H1 (cell line): ENCODE measurements at regions not wholly inside any gene's neighbourhood (a gene's known extent, or its start where the extent isn't known, plus 50 kb on each side); places are given as distances from the start of the nearest gene placed in this dataset.

Experiments
- CTCF ChIA-PET: fragments of 300-600 bp; sonication (Branson Sonifier 250); formaldehyde crosslinking; loops from one replicate; lab custom pipeline; 2021; ENCODE audit not compliant: partially characterized antibody; lab: Charles Lee
- POLR2A ChIA-PET: fragments of 300-600 bp; sonication (Branson Sonifier 250); formaldehyde crosslinking; loops from one replicate; lab custom pipeline; 2021; ENCODE audit warnings: inconsistent platforms; ENCODE audit not compliant: partially characterized antibody; lab: Charles Lee
- DNase-seq, 2 experiments: peaks; one replicate each; pipeline versions ENCODE4 v3.0.0 to v3.0.0-alpha.2; 2010 to 2022; ENCODE audit warnings: low spot score in 2 of 2, low read depth in 1 of 2, mixed read lengths in 1 of 2
- FAIRE-seq: peaks from 2 replicates; lab custom pipeline; 2011; peaks lifted over from hg19 to GRCh38; lab: Jason Lieb, UNC
- H2AFZ ChIP-seq: 2 replicates; pipeline ENCODE4 v1.8.1; 2012; ENCODE audit warnings: low read length, inconsistent platforms
- H2AK5ac ChIP-seq: 2 replicates; pipeline ENCODE4 v1.6.1; 2013; ENCODE audit warnings: low read depth, low read length
- H2BK120ac ChIP-seq: replicated peaks from 2 replicates; pipeline ENCODE3; 2013; ENCODE audit warnings: low read depth, low read length, inconsistent platforms
- H2BK12ac ChIP-seq: 2 replicates; pipeline ENCODE4 v1.6.1; 2013; ENCODE audit warnings: low read depth, low read length
- H2BK15ac ChIP-seq: 2 replicates; pipeline ENCODE4 v1.6.1; 2013; ENCODE audit warnings: low read length
- H2BK20ac ChIP-seq: 2 replicates; pipeline ENCODE4 v1.6.1; 2013; ENCODE audit warnings: low read length
- H2BK5ac ChIP-seq: 2 replicates; pipeline ENCODE4 v1.6.1; 2013; ENCODE audit warnings: low read depth, low read length
- H3K14ac ChIP-seq: 2 replicates; pipeline ENCODE4 v1.6.1; 2013; ENCODE audit warnings: inconsistent platforms; ENCODE audit not compliant: insufficient read length
- H3K18ac ChIP-seq: 2 replicates; pipeline ENCODE4 v1.6.1; 2013; ENCODE audit warnings: low read length; ENCODE audit errors: extremely low read depth
- H3K23ac ChIP-seq: 2 replicates; pipeline ENCODE4 v1.6.1; 2013; ENCODE audit warnings: inconsistent platforms; ENCODE audit not compliant: insufficient read length
- H3K23me2 ChIP-seq: 2 replicates; pipeline ENCODE4 v1.6.1; 2013; ENCODE audit warnings: low read depth, low read length
- H3K27ac ChIP-seq: 2 replicates; pipeline ENCODE4 v1.6.1; 2011; ENCODE audit warnings: low read depth, low read length, inconsistent platforms
- H3K27me3 ChIP-seq, 4 experiments: replicated peaks in 1 of 4; 1 replicate in 1 of 4; 2 replicates in 3 of 4; pipeline versions ENCODE4 v1.6.1 to v1.8.1; 2011 to 2013; ENCODE audit warnings: low read length in 3 of 4, mild to moderate bottlenecking in 3 of 4, inconsistent platforms in 2 of 4, mixed read lengths in 2 of 4, moderate library complexity in 1 of 4; ENCODE audit not compliant: control insufficient read depth in 3 of 4, insufficient read depth in 3 of 4; ENCODE audit errors: extremely low read depth in 1 of 4
- H3K36me3 ChIP-seq, 4 experiments: 2 replicates each; pipeline versions ENCODE4 v1.6.1 to v1.8.1; 2011 to 2013; ENCODE audit warnings: mild to moderate bottlenecking in 4 of 4, low read length in 3 of 4, moderate library complexity in 2 of 4, control low read depth in 1 of 4, inconsistent platforms in 1 of 4; ENCODE audit not compliant: insufficient read depth in 4 of 4, control insufficient read depth in 2 of 4
- H3K4ac ChIP-seq: replicated peaks from 2 replicates; pipeline ENCODE3; 2013; ENCODE audit warnings: low read length, low read depth, mixed read lengths, inconsistent platforms; ENCODE audit not compliant: insufficient read length
- H3K4me1 ChIP-seq, 4 experiments: replicated peaks in 1 of 4; 1 replicate in 1 of 4; 2 replicates in 3 of 4; pipeline versions ENCODE4 v1.6.1 to v1.8.1; 2011 to 2013; ENCODE audit warnings: low read length in 3 of 4, inconsistent platforms in 2 of 4, mixed read lengths in 1 of 4; ENCODE audit not compliant: insufficient read depth in 4 of 4, control insufficient read depth in 3 of 4
- H3K4me2 ChIP-seq, 2 experiments: 2 replicates each; pipeline versions ENCODE4 v1.6.1 to v1.8.1; 2011 to 2013; ENCODE audit warnings: low read depth in 2 of 2, low read length in 2 of 2, control low read depth in 1 of 2, inconsistent platforms in 1 of 2, mild to moderate bottlenecking in 1 of 2; ENCODE audit not compliant: insufficient read depth in 1 of 2
- H3K4me3 ChIP-seq, 4 experiments: fragments of 200-600, 300-600 bp in 1 of 4; sonication (generic), shearing (Covaris generic), sonication (Bioruptor Twin) in 1 of 4; 2 replicates each; pipeline versions ENCODE4 v1.5.1 to v1.8.1; 2011 to 2016; ENCODE audit warnings: low read length in 4 of 4, low read depth in 3 of 4, control low read depth in 2 of 4, inconsistent platforms in 2 of 4, mild to moderate bottlenecking in 2 of 4, mixed read lengths in 1 of 4, moderate library complexity in 1 of 4; ENCODE audit not compliant: insufficient read depth in 2 of 4; ENCODE audit errors: extremely low read depth in 1 of 4
- H3K56ac ChIP-seq: replicated peaks from 2 replicates; pipeline ENCODE3; 2013; ENCODE audit warnings: low read depth, mild to moderate bottlenecking, mixed read lengths, low read length, inconsistent platforms; ENCODE audit not compliant: insufficient read length
- H3K79me1 ChIP-seq: 2 replicates; pipeline ENCODE4 v1.6.1; 2013; ENCODE audit warnings: low read depth, low read length, control low read depth
- H3K79me2 ChIP-seq, 2 experiments: 2 replicates each; pipeline versions ENCODE4 v1.6.1 to v1.8.1; 2012 to 2013; ENCODE audit warnings: low read length in 2 of 2, mild to moderate bottlenecking in 2 of 2, inconsistent platforms in 1 of 2; ENCODE audit not compliant: insufficient read depth in 2 of 2, control insufficient read depth in 1 of 2
- H3K9ac ChIP-seq, 4 experiments: replicated peaks in 1 of 4; 1 replicate in 1 of 4; 2 replicates in 3 of 4; pipeline versions ENCODE4 v1.6.1 to v1.8.1; 2011 to 2013; ENCODE audit warnings: low read depth in 3 of 4, low read length in 3 of 4, control low read depth in 2 of 4, mild to moderate bottlenecking in 2 of 4, moderate library complexity in 2 of 4, inconsistent platforms in 1 of 4; ENCODE audit errors: extremely low read depth in 1 of 4
- H3K9me3 ChIP-seq, 2 experiments: 2 replicates each; pipeline versions ENCODE4 v1.6.1 to v1.8.1; 2012 to 2013; ENCODE audit warnings: mild to moderate bottlenecking in 2 of 2, moderate library complexity in 2 of 2, control low read depth in 1 of 2, inconsistent platforms in 1 of 2, low read depth in 1 of 2, low read length in 1 of 2, mixed read lengths in 1 of 2; ENCODE audit not compliant: insufficient read depth in 2 of 2
- H4K20me1 ChIP-seq, 2 experiments: replicated peaks in 1 of 2; 2 replicates each; pipeline versions ENCODE3 to v1.8.1; 2011 to 2013; ENCODE audit warnings: inconsistent platforms in 2 of 2, low read length in 2 of 2, mild to moderate bottlenecking in 1 of 2; ENCODE audit not compliant: insufficient read depth in 2 of 2, control insufficient read depth in 1 of 2
- H4K5ac ChIP-seq: 2 replicates; pipeline ENCODE4 v1.6.1; 2013; ENCODE audit warnings: low read length, low read depth, mixed read lengths, inconsistent platforms; ENCODE audit not compliant: insufficient read length
- H4K8ac ChIP-seq: 2 replicates; pipeline ENCODE4 v1.8.0; 2013; ENCODE audit warnings: mild to moderate bottlenecking, moderate library complexity, low read length, inconsistent platforms; ENCODE audit not compliant: insufficient read depth; ENCODE audit errors: extremely low read depth
- H4K91ac ChIP-seq: replicated peaks from 2 replicates; pipeline ENCODE3; 2013; ENCODE audit warnings: low read length, mixed read lengths, inconsistent platforms; ENCODE audit not compliant: insufficient read length
- BRCA1 ChIP-seq: IDR thresholded peaks from 2 replicates; pipeline ENCODE4 v1.6.1; 2012; ENCODE audit warnings: low read depth, low read length, improper control_type of control experiment
- CTCF ChIP-seq, 3 experiments: IDR thresholded peaks; 1 replicate in 2 of 3; 2 replicates in 1 of 3; pipeline versions ENCODE4 v1.5.1 to v1.6.1; 2011; ENCODE audit warnings: low read length in 3 of 3, mild to moderate bottlenecking in 3 of 3, inconsistent platforms in 2 of 3, low read depth in 1 of 3, moderate library complexity in 1 of 3; ENCODE audit not compliant: insufficient read depth in 1 of 3; ENCODE audit errors: control extremely low read depth in 1 of 3
- EGR1 ChIP-seq: IDR thresholded peaks from 2 replicates; pipeline ENCODE4 v1.6.1; 2011; ENCODE audit warnings: low read depth, low read length, borderline replicate concordance
- RAD21 ChIP-seq, 2 experiments: IDR thresholded peaks in 1 of 2; conservative IDR thresholded peaks in 1 of 2; 2 replicates each; pipeline ENCODE4 v1.6.1; 2011; ENCODE audit warnings: low read depth in 2 of 2, low read length in 2 of 2, improper control_type of control experiment in 1 of 2, inconsistent platforms in 1 of 2, mild to moderate bottlenecking in 1 of 2, moderate library complexity in 1 of 2
- RFX5 ChIP-seq: IDR thresholded peaks from 2 replicates; pipeline ENCODE4 v1.6.1; 2011; ENCODE audit warnings: low read depth, low read length, improper control_type of control experiment, borderline replicate concordance
- RXRA ChIP-seq: IDR thresholded peaks from 2 replicates; pipeline ENCODE4 v1.6.1; 2011; ENCODE audit warnings: low read depth, mild to moderate bottlenecking, low read length, moderate library complexity; ENCODE audit not compliant: insufficient read depth
- WGBS, 2 experiments: shearing (Covaris generic) in 1 of 2; methylation state at CpG; one replicate each; pipeline versions ENCODE4 v1.1.6 to v1.1.7; 2013 to 2015; ENCODE audit warnings: low lambda C conversion rate in 2 of 2, mixed read lengths in 2 of 2, inconsistent platforms in 1 of 2, low coverage in 1 of 2, missing lambda C conversion rate in 1 of 2; ENCODE audit not compliant: insufficient replicate concordance in 2 of 2, insufficient coverage in 1 of 2, insufficient read length in 1 of 2; ENCODE audit errors: extremely low coverage in 1 of 2, missing lambda C conversion rate in 1 of 2; 5-methylcytosine and 5-hydroxymethylcytosine counted together

- FAIRE-seq: peak; percentile 69
- POLR2A ChIA-PET: interaction anchor here (0.7 kb wide), 1 partner anchor 26 kb away, joined by 3 read pairs; no protein-coding TSS in a partner anchor
Observed at GRCh38 chr2:80968450-80968849, 663.9 kb upstream of the LRRTM1 start.

More at GRCh38 chr2:80968450-80968849, 663.9 kb upstream of the LRRTM1 start:
- H3K18ac ChIP-seq: no peak overlapping the region
- no peaks in the 10 kb centered on the region for H3K79me1 ChIP-seq
- H3K36me3 ChIP-seq: no peaks in the 10 kb centered on the region
- no peak overlapping the region for H3K56ac ChIP-seq
- CTCF ChIA-PET: interaction anchor here (0.5 to 1.0 kb wide), 8 partner anchors 9 to 1004 kb away, joined by 3 to 4 read pairs (median 3); no protein-coding TSS in a partner anchor
- H3K4me3 ChIP-seq: no peak overlapping the region
- H3K23ac ChIP-seq: no peak overlapping the region
- WGBS, 2 experiments: 62% methylated on average over 3 of the region's 3 CpGs; no CpG with 5 or more reads in 1 of the 2 experiments
- no peak overlapping the region for H4K5ac ChIP-seq
- H4K20me1 ChIP-seq: no peaks in the 10 kb centered on the region
- no peak overlapping the region for H2BK12ac ChIP-seq
- H2BK15ac ChIP-seq: no peak overlapping the region; the same call in 1 of the 2 replicates
- no peaks in the 10 kb centered on the region for H3K27me3 ChIP-seq
- no peak overlapping the region for H4K8ac ChIP-seq
- no peak for DNase-seq
- H2AK5ac ChIP-seq: no peak overlapping the region
- H2AFZ ChIP-seq: no peak overlapping the region; the same call in 1 of the 2 replicates
- H3K9ac ChIP-seq: no peak overlapping the region
- H3K4me2 ChIP-seq: no peak overlapping the region
- no peaks in the 10 kb centered on the region; the same call in 1 of the 2 replicates for H3K23me2 ChIP-seq
- H3K14ac ChIP-seq: no peak overlapping the region
- no peak overlapping the region for H3K4ac ChIP-seq
- TF ChIP-seq CTCF (IDR thresholded peaks at IDR 0.05; ENCODE audit: control extremely low read depth in 1 of 3, insufficient read depth in 1 of 3, low read depth in 1 of 3, low read length in 3 of 3) (peak in 2 of 3 experiments; percentile 29 to 37; a peak in 3 of 4 replicates), RFX5 (no peak), EGR1 (no peak), RXRA (no peak), RAD21 (IDR thresholded peaks at IDR 0.05 in 1 of 2, conservative IDR thresholded peaks at IDR 0.05 in 1 of 2; ENCODE audit: low read depth in 2 of 2, low read length in 2 of 2) (peak; percentile 46 to 65), BRCA1 (no peak)
- H2BK20ac ChIP-seq: no peak overlapping the region
- H3K4me1 ChIP-seq: no peaks in the 10 kb centered on the region
- H3K9me3 ChIP-seq: peaks cover 5 to 9% of the 10 kb centered on the region in 2 experiments; a peak in 3 of 4 replicates
- no peaks in the 10 kb centered on the region for H3K79me2 ChIP-seq
- H3K27ac ChIP-seq: no peak overlapping the region
- no peak overlapping the region for H2BK120ac ChIP-seq
- H4K91ac ChIP-seq: no peak overlapping the region
- H2BK5ac ChIP-seq: no peak overlapping the region
